B cell (primary cell): ENCODE measurements at regions not wholly inside any gene's neighbourhood (a gene's known extent, or its start where the extent isn't known, plus 50 kb on each side); places are given as distances from the start of the nearest gene placed in this dataset.

Source experiments
- ATAC-seq: fragments of 200-7000 bp; cut with Tn5 transposase; one replicate; pipeline ENCODE4 v1.10.0; 2021; ENCODE audit warnings: low read depth, mild to moderate bottlenecking, moderate number of reproducible peaks, moderate library complexity
- CTCF ChIA-PET: fragments of 350-600 bp; sonication (Branson Sonifier 250); formaldehyde crosslinking; loops from one replicate; lab custom pipeline; 2021; ENCODE audit warnings: antibody characterized with exemption, inconsistent platforms; lab: Charles Lee
- POLR2A ChIA-PET: fragments of 350-600 bp; sonication (Branson Sonifier 250); formaldehyde crosslinking; loops from one replicate; lab custom pipeline; 2021; ENCODE audit warnings: antibody characterized with exemption; lab: Charles Lee
- DNase-seq: peaks from one replicate; pipeline ENCODE4 v3.0.0; 2013
- H2AFZ ChIP-seq: 2 replicates; pipeline ENCODE4 v1.6.1; 2012; ENCODE audit warnings: mild to moderate bottlenecking, low read depth, low read length; ENCODE audit not compliant: insufficient read depth, poor library complexity, severe bottlenecking
- H3K27ac ChIP-seq, 2 donors: 1 replicate in 1 of 2; 2 replicates in 1 of 2; pipeline ENCODE4 v1.5.1; 2012 to 2013; ENCODE audit warnings: low read length in 2 of 2, mild to moderate bottlenecking in 2 of 2, moderate library complexity in 1 of 2
- H3K27me3 ChIP-seq, 4 experiments: fragments of 200-600 bp in 1 of 4; sonication (generic) in 1 of 4; replicated peaks in 1 of 4; 1 replicate in 2 of 4; 2 replicates in 2 of 4; pipeline versions ENCODE4 v1.6.1 to v1.7.0; 2013 to 2016; ENCODE audit warnings: low read length in 3 of 4, mild to moderate bottlenecking in 2 of 4, mixed read lengths in 1 of 4, moderate library complexity in 1 of 4; ENCODE audit not compliant: insufficient read depth in 4 of 4, control insufficient read depth in 3 of 4; ENCODE audit errors: control extremely low read depth in 1 of 4
- H3K36me3 ChIP-seq, 2 experiments: replicated peaks in 1 of 2; 1 replicate in 1 of 2; 2 replicates in 1 of 2; pipeline versions ENCODE4 v1.6.1 to v1.7.1; 2013; ENCODE audit warnings: low read length in 1 of 2; ENCODE audit not compliant: insufficient read depth in 2 of 2, control insufficient read depth in 1 of 2; ENCODE audit errors: control extremely low read depth in 1 of 2, extremely low read depth in 1 of 2
- H3K4me1 ChIP-seq, 2 donors: fragments of 200-600 bp in 1 of 2; sonication (generic) in 1 of 2; 1 replicate in 1 of 2; 2 replicates in 1 of 2; pipeline versions ENCODE4 v1.5.1 to v1.6.1; 2013 to 2017; ENCODE audit warnings: low read length in 2 of 2; ENCODE audit not compliant: control insufficient read depth in 2 of 2, insufficient read depth in 2 of 2
- H3K4me2 ChIP-seq: replicated peaks from 2 replicates; pipeline ENCODE3; 2012; ENCODE audit warnings: mild to moderate bottlenecking, low read depth, low read length; ENCODE audit not compliant: poor library complexity, severe bottlenecking
- H3K4me3 ChIP-seq, 5 experiments: fragments of 200-600 bp in 1 of 5; sonication (generic) in 1 of 5; 1 replicate in 3 of 5; 2 replicates in 2 of 5; pipeline versions ENCODE4 v1.5.1 to v1.7.0; 2011 to 2016; ENCODE audit warnings: low read length in 4 of 5, mild to moderate bottlenecking in 4 of 5, low read depth in 2 of 5, control low read depth in 1 of 5, moderate library complexity in 1 of 5; ENCODE audit not compliant: insufficient read depth in 1 of 5; ENCODE audit errors: control extremely low read depth in 1 of 5, extremely low read depth in 1 of 5
- H3K79me2 ChIP-seq: fragments of 200-600 bp; sonication (generic); one replicate; pipeline ENCODE4 v1.6.0; 2016; ENCODE audit warnings: low read length; ENCODE audit not compliant: control insufficient read depth, insufficient read depth
- H3K9ac ChIP-seq: fragments of 200-600 bp; sonication (generic); 2 replicates; pipeline ENCODE4 v1.6.1; 2017; ENCODE audit warnings: mild to moderate bottlenecking, low read length, moderate library complexity
- H3K9me3 ChIP-seq, 3 donors: one replicate each; pipeline versions ENCODE4 v1.6.1 to v1.7.1; 2013; ENCODE audit warnings: low read length in 2 of 3; ENCODE audit not compliant: control insufficient read depth in 2 of 3, insufficient read depth in 1 of 3; ENCODE audit errors: control extremely low read depth in 1 of 3
- H4K20me1 ChIP-seq: 2 replicates; pipeline ENCODE4 v1.6.0; 2012; ENCODE audit warnings: mild to moderate bottlenecking, low read length; ENCODE audit not compliant: insufficient read depth, control insufficient read depth, poor library complexity, severe bottlenecking
- H3K27ac Mint-ChIP-seq: one replicate; pipeline ENCODE4 v1.8.0; 2021; ENCODE audit warnings: mixed read lengths
- H3K27me3 Mint-ChIP-seq: one replicate; pipeline ENCODE4 v1.8.0; 2021; ENCODE audit warnings: mixed read lengths
- H3K4me1 Mint-ChIP-seq: one replicate; pipeline ENCODE4 v1.8.0; 2021; ENCODE audit warnings: mixed read lengths
- H3K4me3 Mint-ChIP-seq: one replicate; pipeline ENCODE4 v1.8.0; 2021; ENCODE audit warnings: mixed read lengths
- H3K9me3 Mint-ChIP-seq: one replicate; pipeline ENCODE4 v1.8.0; 2022; ENCODE audit warnings: mixed read lengths; ENCODE audit not compliant: insufficient read depth
- EZH2 ChIP-seq: IDR thresholded peaks from 2 replicates; pipeline ENCODE4 v1.6.1; 2012; ENCODE audit warnings: borderline replicate concordance, low read depth, mild to moderate bottlenecking, moderate library complexity, low read length; ENCODE audit not compliant: insufficient read depth, poor library complexity, severe bottlenecking
- WGBS: methylation state at CpG from one replicate; pipeline ENCODE4 v1.1.5; 2013; ENCODE audit warnings: missing lambda C conversion rate; ENCODE audit not compliant: insufficient coverage; 5-methylcytosine and 5-hydroxymethylcytosine counted together
- intact Hi-C: fragments of 100-400 bp; cut with micrococcal nuclease; formaldehyde crosslinking; loops from one replicate; pipeline ENCODE4 v1.10.0; 2022
- TF ChIP-seq, protein P1 (sequence below): fragments of 200-600 bp; IDR thresholded peaks from one replicate; pipeline ENCODE4 v1.8.0; 2022; ENCODE audit warnings: antibody characterized with exemption, mild to moderate bottlenecking

DNA sequence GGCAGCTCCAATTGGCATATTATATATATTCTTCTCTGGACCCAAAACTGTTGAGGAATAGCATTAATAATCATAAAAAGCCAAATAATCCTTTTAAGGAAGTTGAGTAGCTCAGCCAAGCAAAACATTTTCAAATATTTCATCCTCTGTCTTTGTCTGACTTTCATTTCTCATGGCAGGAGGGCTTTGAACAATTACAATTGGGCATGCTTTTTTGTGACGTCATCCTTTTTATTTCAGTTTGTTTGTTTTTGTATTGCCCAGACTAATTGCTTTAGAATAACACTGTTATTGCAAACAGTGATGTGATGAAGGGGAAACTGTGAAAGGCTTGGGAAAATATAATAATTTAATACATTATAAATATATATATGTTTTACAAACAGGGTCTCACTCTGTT lies 65.2 kb upstream of the MAP1B start:
- no peak overlapping the region for H3K4me3 ChIP-seq
- no peaks in the 10 kb centered on the region for H3K4me1 Mint-ChIP-seq
- no peak overlapping the region for H3K9ac ChIP-seq
- no peak overlapping the region for H3K27ac ChIP-seq
- no peaks in the 10 kb centered on the region for H3K9me3 Mint-ChIP-seq
- no peaks in the 10 kb centered on the region for H3K36me3 ChIP-seq
- H3K4me2 ChIP-seq: no peak overlapping the region
- intact Hi-C loops: no loop called here
- H3K4me3 Mint-ChIP-seq: no peak overlapping the region
- H3K27me3 ChIP-seq: no peaks in the 10 kb centered on the region
- H3K27ac Mint-ChIP-seq: no peak overlapping the region
- no peaks in the 10 kb centered on the region for H4K20me1 ChIP-seq
- DNase-seq (no peak), ATAC-seq (no peak)
- H3K4me1 ChIP-seq: no peaks in the 10 kb centered on the region
- no CpG with 5 or more reads among the region's 1 CpG for WGBS
- POLR2A ChIA-PET: no interaction called here
- no peaks in the 10 kb centered on the region for H3K9me3 ChIP-seq
- H3K79me2 ChIP-seq: no peaks in the 10 kb centered on the region
- CTCF ChIA-PET: no interaction called here
- TF ChIP-seq, protein P1, sequence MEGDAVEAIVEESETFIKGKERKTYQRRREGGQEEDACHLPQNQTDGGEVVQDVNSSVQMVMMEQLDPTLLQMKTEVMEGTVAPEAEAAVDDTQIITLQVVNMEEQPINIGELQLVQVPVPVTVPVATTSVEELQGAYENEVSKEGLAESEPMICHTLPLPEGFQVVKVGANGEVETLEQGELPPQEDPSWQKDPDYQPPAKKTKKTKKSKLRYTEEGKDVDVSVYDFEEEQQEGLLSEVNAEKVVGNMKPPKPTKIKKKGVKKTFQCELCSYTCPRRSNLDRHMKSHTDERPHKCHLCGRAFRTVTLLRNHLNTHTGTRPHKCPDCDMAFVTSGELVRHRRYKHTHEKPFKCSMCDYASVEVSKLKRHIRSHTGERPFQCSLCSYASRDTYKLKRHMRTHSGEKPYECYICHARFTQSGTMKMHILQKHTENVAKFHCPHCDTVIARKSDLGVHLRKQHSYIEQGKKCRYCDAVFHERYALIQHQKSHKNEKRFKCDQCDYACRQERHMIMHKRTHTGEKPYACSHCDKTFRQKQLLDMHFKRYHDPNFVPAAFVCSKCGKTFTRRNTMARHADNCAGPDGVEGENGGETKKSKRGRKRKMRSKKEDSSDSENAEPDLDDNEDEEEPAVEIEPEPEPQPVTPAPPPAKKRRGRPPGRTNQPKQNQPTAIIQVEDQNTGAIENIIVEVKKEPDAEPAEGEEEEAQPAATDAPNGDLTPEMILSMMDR: no peak
- TF ChIP-seq EZH2: no peak
- H3K27me3 Mint-ChIP-seq: peaks cover 25% of the 10 kb centered on the region
- H2AFZ ChIP-seq: no peak overlapping the region

- H3K9me3 ChIP-seq: peaks cover 0 to 2% (median 0%) of the 10 kb centered on the region in 3 donors
- Mint-ChIP-seq H3K27me3 (peaks cover 29% of the 10 kb centered on the region), H3K27ac (no peak overlapping the region), H3K4me1 (no peaks in the 10 kb centered on the region), H3K9me3 (no peaks in the 10 kb centered on the region), H3K4me3 (no peak overlapping the region)
- no peak overlapping the region for H3K27ac ChIP-seq
- no peaks in the 10 kb centered on the region for H3K79me2 ChIP-seq
- WGBS: no CpG with 5 or more reads among the region's 1 CpG
- no peak overlapping the region for H3K9ac ChIP-seq
- ATAC-seq: no peak
- H3K36me3 ChIP-seq: no peaks in the 10 kb centered on the region
- H3K4me2 ChIP-seq: no peak overlapping the region
- no peaks in the 10 kb centered on the region for H4K20me1 ChIP-seq
- H3K27me3 ChIP-seq: no peaks in the 10 kb centered on the region
- no peak overlapping the region for H2AFZ ChIP-seq
- H3K4me3 ChIP-seq: no peak overlapping the region
- ChIA-PET POLR2A (no interaction called here), CTCF (no interaction called here)
- TF ChIP-seq, protein P1: no peak
- no peak for TF ChIP-seq EZH2
- DNase-seq: no peak
- intact Hi-C loops: no loop called here
- H3K4me1 ChIP-seq: no peaks in the 10 kb centered on the region
Measured at GRCh38 chr5:72045692-72046091, 61.6 kb upstream of the MAP1B start.
